ENCODE measurements at regions not wholly inside any gene's neighbourhood (a gene's known extent, or its start where the extent isn't known, plus 50 kb on each side); places are given as distances from the start of the nearest gene placed in this dataset.
"Not testable (repeated sequence)": the region's sequence is repeated elsewhere in the genome, so short reads cannot be mapped to it uniquely, and the experiment has no call there.

- no peak for DNase-seq
Measured at GRCh38 chr13:34719060-34719875, 222.8 kb upstream of the NBEA start.

GRCh38 chr13:34720618-34721017 is 221.5 kb upstream of the NBEA start:
- DNase-seq, result no peak

- DNase-seq, result no peak
Measured at GRCh38 chr13:34721631-34722595, 220.2 kb upstream of the NBEA start.

DNA sequence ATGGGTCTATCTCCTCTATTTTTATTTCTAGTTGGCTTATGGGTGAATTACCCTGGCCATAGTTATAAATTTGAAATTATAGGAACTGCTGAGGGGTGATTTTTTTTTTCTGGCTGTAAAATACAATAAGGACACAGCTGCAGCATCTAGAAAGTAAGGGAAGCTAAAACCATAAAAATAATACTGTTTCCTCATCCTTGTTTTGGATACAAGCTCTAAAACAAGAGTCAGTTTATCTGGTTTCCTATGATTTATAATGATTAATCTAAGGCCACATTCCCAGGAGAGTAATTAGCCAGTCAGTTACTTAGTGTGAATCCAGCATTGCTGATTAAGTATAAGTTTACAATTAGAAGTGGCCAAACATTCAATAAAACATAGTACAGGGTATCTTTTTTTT is 219.1 kb upstream of the NBEA start:
- DNase-seq, result peak; percentile 77

GRCh38 chr13:34730961-34731360 is 211.1 kb upstream of the NBEA start:
- no peak for DNase-seq

- no peak for DNase-seq
Measured at GRCh38 chr13:34731486-34731885, 210.6 kb upstream of the NBEA start.

- peak; percentile 46 for DNase-seq
Measured at GRCh38 chr13:34733721-34734120, 208.3 kb upstream of the NBEA start.

DNA sequence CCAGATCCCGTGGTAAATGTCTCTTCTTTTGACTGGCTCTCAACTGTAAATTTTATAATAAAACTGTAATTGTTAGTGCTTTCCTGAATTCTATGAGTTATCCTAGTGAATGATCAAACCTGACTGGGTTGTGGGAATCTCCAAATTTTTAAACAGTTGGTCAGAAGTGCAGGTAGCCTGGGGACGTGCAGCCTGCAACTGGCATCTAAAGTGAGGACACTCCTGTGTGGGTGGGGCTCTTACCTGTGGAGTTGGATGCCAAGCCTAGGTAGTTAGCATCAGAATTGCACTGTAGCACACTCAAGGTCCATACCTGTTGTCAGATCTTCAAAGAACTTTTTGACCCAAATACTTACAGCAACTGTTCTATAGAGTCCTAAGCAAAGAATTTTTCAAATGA is 207.1 kb upstream of the NBEA start:
- DNase-seq, result no peak

DNA sequence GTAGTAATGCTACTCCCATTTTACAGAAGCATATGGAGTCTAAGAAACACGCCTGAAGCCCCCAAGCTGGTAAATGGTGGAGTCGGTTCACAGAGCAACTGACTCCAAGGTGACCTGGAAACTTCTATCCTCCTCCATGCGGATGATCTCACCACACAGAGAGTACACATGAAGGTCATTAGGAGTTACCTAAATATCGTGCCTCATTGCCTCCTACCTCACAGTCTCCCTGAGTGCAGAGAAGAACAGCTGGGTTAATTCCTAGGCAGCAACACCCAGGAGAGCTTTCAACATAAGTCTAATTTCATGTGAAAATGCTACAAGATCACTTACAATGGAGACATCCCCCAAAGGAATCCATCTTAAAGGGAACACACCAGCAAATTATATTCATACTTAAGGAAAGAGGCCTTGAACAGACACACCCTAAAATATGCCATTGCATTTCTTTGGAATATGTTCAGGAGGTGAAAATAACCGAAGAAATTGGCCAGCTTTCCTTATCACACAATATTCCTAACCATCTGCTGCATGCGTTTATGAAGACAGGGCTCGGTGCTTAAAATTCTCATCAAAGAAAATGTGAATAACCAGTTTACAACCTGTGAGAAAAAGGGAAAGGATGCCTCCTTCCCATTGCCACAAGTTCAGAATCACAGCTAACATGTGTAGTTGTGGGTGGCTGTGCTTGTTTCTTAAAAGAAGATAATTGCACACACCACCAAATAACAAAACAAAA is 203.6 kb upstream of the NBEA start:
- DNase-seq, result no peak

DNA sequence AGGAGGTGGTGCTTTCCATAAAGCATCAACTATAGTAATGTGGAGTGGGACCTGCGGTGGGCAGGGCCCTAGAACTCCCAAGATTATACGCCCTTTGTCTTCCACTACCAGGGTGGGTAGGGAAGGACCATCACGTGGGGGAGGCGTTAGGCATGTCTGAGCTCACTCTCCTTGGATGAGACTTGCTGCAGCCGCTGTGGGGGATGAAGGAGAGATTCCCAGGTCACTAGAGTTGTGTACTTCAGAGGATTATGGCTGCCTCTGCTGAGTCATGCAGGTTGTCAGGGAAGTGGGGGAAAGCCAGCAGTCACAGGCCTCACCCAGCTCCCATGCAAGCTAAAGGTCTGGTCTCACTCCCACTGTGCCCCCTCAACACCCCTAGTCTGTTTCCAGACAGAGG is 195.0 kb upstream of the NBEA start:
- DNase-seq, result not testable (repeated sequence)

GRCh38 chr13:34747507-34747906 is 194.6 kb upstream of the NBEA start:
- no peak for DNase-seq

DNA sequence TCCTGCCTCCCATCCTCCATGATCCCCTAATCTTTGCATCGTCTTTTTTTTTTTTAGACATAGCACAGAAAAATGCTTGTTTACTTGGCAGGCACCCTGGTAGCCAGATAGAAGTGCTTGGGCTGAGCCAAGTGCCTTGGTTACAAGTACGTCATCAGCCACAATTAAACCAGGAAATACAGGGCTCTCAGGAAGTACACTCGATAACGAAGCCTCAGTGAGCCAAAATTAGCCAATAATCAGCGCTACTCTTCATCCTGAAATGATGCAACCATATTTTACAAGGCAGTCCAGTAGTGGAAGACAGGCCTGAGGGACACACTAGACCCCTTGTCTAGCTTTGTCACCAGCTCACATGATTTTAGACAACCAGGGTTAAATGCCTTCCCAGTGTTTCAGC is 194.0 kb upstream of the NBEA start:
- no peak for DNase-seq

DNA sequence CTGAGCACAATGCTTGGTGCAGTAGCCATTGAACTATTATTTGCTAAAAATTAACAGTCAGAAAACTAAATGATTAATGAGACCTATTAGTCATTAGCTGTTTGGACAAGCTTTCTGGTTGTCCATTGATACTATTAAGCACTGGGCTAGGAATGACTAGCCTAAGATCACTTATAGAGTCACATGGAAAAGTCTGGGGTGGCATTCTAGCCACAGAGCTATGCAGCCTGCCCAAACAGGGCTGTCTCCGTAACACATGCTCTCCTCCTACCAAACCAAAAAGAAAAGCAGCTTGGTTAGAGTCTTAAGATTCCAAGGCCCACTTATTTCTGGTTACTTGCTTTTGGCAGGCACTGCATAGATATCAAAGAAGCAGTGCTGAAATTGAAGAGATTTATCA is 193.5 kb upstream of the NBEA start:
- DNase-seq, result no peak

- no peak for DNase-seq
Measured at GRCh38 chr13:34749046-34749445, 193.0 kb upstream of the NBEA start.

DNA sequence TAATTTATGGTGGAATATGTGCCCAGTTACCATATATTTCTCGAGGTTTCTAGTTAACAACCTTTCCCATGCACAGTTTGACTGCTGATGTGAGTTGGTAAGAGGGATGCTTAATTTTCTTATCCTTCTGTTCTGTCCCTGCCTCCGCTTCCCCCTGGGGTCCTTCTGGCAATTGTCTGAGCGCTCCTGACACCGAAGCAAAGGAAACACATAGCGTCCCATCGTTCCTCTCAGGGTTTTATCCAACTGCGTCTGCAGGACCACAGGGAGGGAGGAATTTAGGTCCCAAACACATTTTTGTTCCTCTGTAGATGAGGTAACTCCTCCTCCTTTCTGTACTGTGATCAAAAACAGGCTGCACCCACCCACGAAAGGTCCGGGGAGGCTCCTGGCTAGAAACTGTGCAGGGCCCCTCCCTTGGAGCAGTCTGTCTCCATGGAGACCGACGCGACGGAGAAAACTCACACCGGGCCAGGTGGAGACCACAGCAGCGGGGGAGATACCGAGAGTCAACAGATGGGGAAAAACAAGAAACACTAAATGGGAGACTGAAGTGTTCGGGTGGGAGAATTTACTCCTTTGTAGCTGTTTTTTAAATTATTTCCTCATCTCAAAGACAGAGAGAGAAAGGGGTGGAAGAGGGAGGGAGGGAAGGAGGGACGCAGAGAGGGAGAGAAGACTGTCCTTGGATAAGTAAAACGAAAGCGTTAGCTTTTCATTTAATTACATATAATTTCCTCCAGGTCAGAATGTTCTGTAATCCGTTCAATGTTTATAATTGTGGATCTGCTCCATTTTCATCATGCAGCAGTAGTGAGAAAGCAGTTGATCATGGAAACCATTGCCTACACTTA is 191.8 kb upstream of the NBEA start:
- peak; percentile 32 for DNase-seq

- DNase-seq, result no peak
Measured at GRCh38 chr13:34751044-34751443, 191.0 kb upstream of the NBEA start.

- DNase-seq, result no peak
Measured at GRCh38 chr13:34751492-34751891, 190.6 kb upstream of the NBEA start.

DNA sequence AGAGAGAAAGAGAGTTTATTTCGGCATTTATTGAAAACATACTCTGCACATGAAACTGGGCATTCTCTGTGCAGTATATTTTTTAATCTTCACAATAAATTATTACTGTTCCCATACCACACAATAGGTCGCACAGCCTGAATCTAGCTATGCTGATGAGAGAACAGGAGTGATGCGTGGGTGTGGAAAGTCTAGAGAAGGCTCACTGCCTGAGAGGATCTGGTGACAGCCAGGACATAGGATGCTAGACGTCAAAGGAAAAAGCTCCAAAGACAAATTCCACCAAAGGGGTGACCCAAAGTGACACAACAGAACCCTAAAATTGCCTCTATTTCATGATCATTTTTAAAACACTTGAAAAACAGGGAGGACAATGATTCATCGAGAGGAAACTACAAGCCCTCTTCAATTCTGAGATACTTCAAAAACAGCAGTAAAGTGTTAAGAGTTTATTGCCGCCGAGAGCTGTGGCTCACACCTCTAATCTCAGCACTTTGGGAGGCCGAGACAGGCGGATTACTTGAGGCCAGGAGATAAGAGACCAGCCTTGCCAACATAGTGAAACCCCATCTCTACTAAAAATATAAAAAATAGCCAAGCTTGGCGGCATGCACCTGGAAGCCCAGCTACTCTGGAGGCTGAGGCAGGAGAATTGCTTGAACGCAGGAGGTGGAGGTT is 189.6 kb upstream of the NBEA start:
- no peak for DNase-seq

- no peak for DNase-seq
Measured at GRCh38 chr13:34756136-34756535, 185.9 kb upstream of the NBEA start.

GRCh38 chr13:34756572-34756971 is 185.5 kb upstream of the NBEA start:
- no peak for DNase-seq

GRCh38 chr13:34757441-34757840 is 184.6 kb upstream of the NBEA start:
- no peak for DNase-seq
